ENCODE measurements at regions not wholly inside any gene's neighbourhood (a gene's known extent, or its start where the extent isn't known, plus 50 kb on each side); places are given as distances from the start of the nearest gene placed in this dataset.

DNA sequence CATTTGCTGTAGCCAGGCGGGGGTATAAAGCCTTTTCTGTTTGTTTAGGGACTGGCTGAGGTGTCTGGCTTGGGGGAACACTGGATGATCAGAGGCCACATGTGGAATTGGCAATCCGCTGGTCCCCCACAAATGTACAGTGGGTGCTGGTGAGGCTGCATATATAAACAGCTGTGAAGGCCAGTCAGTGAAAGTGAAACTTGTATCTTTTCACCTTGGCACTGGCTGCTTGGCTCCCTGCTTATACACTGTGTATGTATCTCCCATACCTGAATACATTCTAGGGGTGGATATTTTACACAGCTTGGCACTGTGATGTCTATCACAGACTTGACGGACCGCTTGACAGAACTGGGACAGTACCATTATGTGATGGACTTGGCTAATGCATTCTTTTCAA lies 246.8 kb upstream of the AVPR1A start:
- 97% methylated on average over 4 of the region's 4 CpGs for WGBS
- no peak overlapping the region for H3K27ac ChIP-seq (ENCODE audit: low read depth in 1 of 2, low read length in 1 of 2)
- no peak for DNase-seq (ENCODE audit: low read depth in 6 of 9, low spot score in 9 of 9)
- H3K36me3 ChIP-seq (ENCODE audit: control insufficient read depth in 2 of 2, insufficient read depth in 2 of 2, low read length in 1 of 2): no peaks in the 10 kb centered on the region
- H3K4me3 ChIP-seq (ENCODE audit: low read length in 2 of 2): no peak overlapping the region
- H3K4me1 ChIP-seq (ENCODE audit: control insufficient read depth in 2 of 2, insufficient read depth in 2 of 2, low read length in 2 of 2): no peaks in the 10 kb centered on the region
- H3K9me3 ChIP-seq (ENCODE audit: control insufficient read depth in 2 of 2, insufficient read depth in 1 of 2, low read length in 1 of 2): peaks cover 0 to 10% of the 10 kb centered on the region in 2 donors
- no peaks in the 10 kb centered on the region for H3K27me3 ChIP-seq (ENCODE audit: control insufficient read depth in 2 of 2, insufficient read depth in 1 of 2, low read length in 1 of 2)

DNA sequence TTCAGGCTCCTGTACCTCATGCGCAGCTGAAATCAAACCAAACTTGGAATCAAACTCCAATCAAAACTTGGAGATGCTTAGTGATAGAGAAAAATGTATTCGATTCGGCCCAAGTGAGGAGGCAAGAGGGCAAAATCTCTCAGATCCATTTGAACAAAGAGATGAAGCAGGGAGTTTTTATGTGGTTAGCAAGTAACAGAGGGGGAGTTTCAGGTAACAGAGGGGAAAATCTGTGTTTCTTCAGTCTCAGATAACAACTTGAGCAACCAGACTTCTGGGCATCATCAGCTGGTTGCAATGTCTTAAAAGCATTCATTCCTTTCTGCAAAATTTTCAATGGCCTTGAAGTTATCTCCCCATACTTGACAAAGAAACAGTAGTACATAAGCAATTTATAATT lies 245.1 kb upstream of the AVPR1A start:
- H3K4me3 ChIP-seq (ENCODE audit: low read length in 2 of 2): no peak overlapping the region
- WGBS: 91% methylated on average over 3 of the region's 3 CpGs

DNA sequence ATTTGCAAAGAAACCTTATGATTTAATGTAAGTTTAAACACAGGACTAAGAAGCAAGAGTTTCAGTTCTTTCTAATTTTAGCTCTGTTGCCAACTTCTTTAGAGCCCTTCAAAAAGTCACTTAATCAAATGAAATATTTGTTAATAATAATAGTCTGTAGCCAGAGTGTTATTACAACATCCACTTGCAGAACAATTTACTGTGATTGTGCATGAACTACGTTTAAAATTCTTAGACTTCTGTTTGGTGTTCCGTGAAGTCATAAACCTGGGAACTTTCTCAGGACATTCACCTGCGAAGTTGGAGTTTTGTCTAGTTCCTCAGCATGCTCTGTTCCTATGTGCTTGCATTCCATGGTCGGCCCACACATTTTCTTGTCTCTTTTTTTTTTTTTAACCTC lies 244.0 kb upstream of the AVPR1A start:
- Histone ChIP-seq H3K9me3 (ENCODE audit: control insufficient read depth in 2 of 2, insufficient read depth in 1 of 2, low read length in 1 of 2) (peaks cover 0 to 9% of the 10 kb centered on the region in 2 donors), H3K36me3 (ENCODE audit: control insufficient read depth in 2 of 2, insufficient read depth in 2 of 2, low read length in 1 of 2) (no peaks in the 10 kb centered on the region), H3K27ac (ENCODE audit: low read depth in 1 of 2, low read length in 1 of 2) (no peak overlapping the region), H3K4me1 (ENCODE audit: control insufficient read depth in 2 of 2, insufficient read depth in 2 of 2, low read length in 2 of 2) (no peaks in the 10 kb centered on the region), H3K4me3 (ENCODE audit: low read length in 2 of 2) (no peak overlapping the region), H3K27me3 (ENCODE audit: control insufficient read depth in 2 of 2, insufficient read depth in 1 of 2, low read length in 1 of 2) (no peaks in the 10 kb centered on the region)
- no peak for DNase-seq (ENCODE audit: low read depth in 6 of 9, low spot score in 9 of 9)
- WGBS: 84% methylated on average over 4 of the region's 4 CpGs

More for the DNA sequence above, 245.1 kb upstream of the AVPR1A start:
- H3K36me3 ChIP-seq (ENCODE audit: control insufficient read depth in 2 of 2, insufficient read depth in 2 of 2, low read length in 1 of 2): no peaks in the 10 kb centered on the region
- no peaks in the 10 kb centered on the region for H3K4me1 ChIP-seq (ENCODE audit: control insufficient read depth in 2 of 2, insufficient read depth in 2 of 2, low read length in 2 of 2)
- H3K9me3 ChIP-seq (ENCODE audit: control insufficient read depth in 2 of 2, insufficient read depth in 1 of 2, low read length in 1 of 2): peaks cover 0 to 10% of the 10 kb centered on the region in 2 donors
- H3K27ac ChIP-seq (ENCODE audit: low read depth in 1 of 2, low read length in 1 of 2): no peak overlapping the region
- no peaks in the 10 kb centered on the region for H3K27me3 ChIP-seq (ENCODE audit: control insufficient read depth in 2 of 2, insufficient read depth in 1 of 2, low read length in 1 of 2)
- DNase-seq (ENCODE audit: low read depth in 6 of 9, low spot score in 9 of 9): no peak

DNA sequence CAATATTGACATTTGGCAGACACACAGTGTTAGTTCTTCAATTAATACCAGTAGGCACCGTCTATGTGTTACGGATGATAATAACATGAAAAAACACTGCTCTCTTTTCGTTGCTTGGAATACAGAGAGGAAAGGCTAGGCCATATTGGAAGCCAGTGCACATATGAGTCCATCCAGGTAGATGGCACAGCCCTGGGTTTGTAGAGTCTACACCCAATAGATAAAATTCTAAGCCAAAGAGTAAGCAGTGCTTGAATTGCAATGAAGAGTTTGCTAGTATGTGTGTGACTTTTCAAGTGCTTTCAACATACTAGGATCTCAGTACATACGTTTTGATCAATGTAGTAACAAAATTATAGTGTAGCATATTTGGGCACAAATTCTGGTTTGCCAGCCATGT lies 243.3 kb upstream of the AVPR1A start:
- Histone ChIP-seq H3K4me3 (ENCODE audit: low read length in 2 of 2) (no peak overlapping the region), H3K4me1 (ENCODE audit: control insufficient read depth in 2 of 2, insufficient read depth in 2 of 2, low read length in 2 of 2) (no peaks in the 10 kb centered on the region), H3K9me3 (ENCODE audit: control insufficient read depth in 2 of 2, insufficient read depth in 1 of 2, low read length in 1 of 2) (peaks cover 0 to 5% of the 10 kb centered on the region in 2 donors), H3K36me3 (ENCODE audit: control insufficient read depth in 2 of 2, insufficient read depth in 2 of 2, low read length in 1 of 2) (no peaks in the 10 kb centered on the region), H3K27me3 (ENCODE audit: control insufficient read depth in 2 of 2, insufficient read depth in 1 of 2, low read length in 1 of 2) (no peaks in the 10 kb centered on the region), H3K27ac (ENCODE audit: low read depth in 1 of 2, low read length in 1 of 2) (no peak overlapping the region)
- DNase-seq (ENCODE audit: low read depth in 6 of 9, low spot score in 9 of 9): no peak
- 84% methylated on average over 4 of the region's 4 CpGs for WGBS

DNA sequence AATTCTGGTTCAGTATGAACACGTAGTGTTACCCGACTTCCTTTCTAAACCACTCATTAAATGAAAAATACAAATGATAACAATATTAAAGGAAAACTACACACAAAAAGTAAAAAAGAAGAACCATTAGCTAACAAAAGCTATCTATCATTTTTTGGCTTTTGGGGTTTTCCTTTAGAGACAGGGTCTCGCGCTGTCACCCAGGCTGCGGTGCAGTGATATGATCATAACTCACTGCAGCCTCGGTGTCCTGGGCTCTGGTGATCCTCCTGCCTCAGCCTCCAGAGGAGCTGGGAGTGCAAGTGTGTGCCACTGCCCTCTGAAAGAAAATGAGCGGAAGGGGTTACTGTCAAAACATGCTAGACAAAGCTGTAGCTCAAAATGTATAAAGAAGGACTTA lies 238.2 kb upstream of the AVPR1A start:
- WGBS: 79% methylated on average over 7 of the region's 7 CpGs
- Histone ChIP-seq H3K27me3 (ENCODE audit: control insufficient read depth in 2 of 2, insufficient read depth in 1 of 2, low read length in 1 of 2) (no peaks in the 10 kb centered on the region), H3K27ac (ENCODE audit: low read depth in 1 of 2, low read length in 1 of 2) (no peak overlapping the region), H3K4me1 (ENCODE audit: control insufficient read depth in 2 of 2, insufficient read depth in 2 of 2, low read length in 2 of 2) (no peaks in the 10 kb centered on the region), H3K9me3 (ENCODE audit: control insufficient read depth in 2 of 2, insufficient read depth in 1 of 2, low read length in 1 of 2) (no peaks in the 10 kb centered on the region), H3K36me3 (ENCODE audit: control insufficient read depth in 2 of 2, insufficient read depth in 2 of 2, low read length in 1 of 2) (no peaks in the 10 kb centered on the region), H3K4me3 (ENCODE audit: low read length in 2 of 2) (no peak overlapping the region)
- DNase-seq (ENCODE audit: low read depth in 6 of 9, low spot score in 9 of 9): no peak

DNA sequence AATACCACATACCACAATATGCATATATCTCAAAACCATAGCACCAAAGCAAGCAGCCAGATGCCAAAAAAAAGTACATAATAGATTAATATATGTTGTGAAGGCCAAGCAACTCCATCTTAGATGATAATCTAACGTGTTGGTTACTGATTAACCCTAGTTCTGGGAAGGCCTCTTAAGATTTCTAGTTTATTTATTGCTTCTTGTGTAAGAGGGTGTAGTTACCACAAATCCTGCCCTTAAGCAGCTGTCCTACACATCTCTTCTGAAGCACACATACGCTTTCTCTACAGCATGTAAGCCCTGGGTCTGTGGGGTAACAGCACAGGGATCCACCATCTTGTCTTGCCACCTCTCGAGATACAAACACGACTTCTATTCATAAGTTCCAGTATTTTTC lies 236.8 kb upstream of the AVPR1A start:
- Histone ChIP-seq H3K9me3 (ENCODE audit: control insufficient read depth in 2 of 2, insufficient read depth in 1 of 2, low read length in 1 of 2) (no peaks in the 10 kb centered on the region), H3K36me3 (ENCODE audit: control insufficient read depth in 2 of 2, insufficient read depth in 2 of 2, low read length in 1 of 2) (no peaks in the 10 kb centered on the region), H3K4me1 (ENCODE audit: control insufficient read depth in 2 of 2, insufficient read depth in 2 of 2, low read length in 2 of 2) (no peaks in the 10 kb centered on the region), H3K27me3 (ENCODE audit: control insufficient read depth in 2 of 2, insufficient read depth in 1 of 2, low read length in 1 of 2) (no peaks in the 10 kb centered on the region), H3K4me3 (ENCODE audit: low read length in 2 of 2) (no peak overlapping the region), H3K27ac (ENCODE audit: low read depth in 1 of 2, low read length in 1 of 2) (no peak overlapping the region)
- DNase-seq (ENCODE audit: low read depth in 6 of 9, low spot score in 9 of 9): no peak
- 97% methylated on average over 4 of the region's 4 CpGs for WGBS

DNA sequence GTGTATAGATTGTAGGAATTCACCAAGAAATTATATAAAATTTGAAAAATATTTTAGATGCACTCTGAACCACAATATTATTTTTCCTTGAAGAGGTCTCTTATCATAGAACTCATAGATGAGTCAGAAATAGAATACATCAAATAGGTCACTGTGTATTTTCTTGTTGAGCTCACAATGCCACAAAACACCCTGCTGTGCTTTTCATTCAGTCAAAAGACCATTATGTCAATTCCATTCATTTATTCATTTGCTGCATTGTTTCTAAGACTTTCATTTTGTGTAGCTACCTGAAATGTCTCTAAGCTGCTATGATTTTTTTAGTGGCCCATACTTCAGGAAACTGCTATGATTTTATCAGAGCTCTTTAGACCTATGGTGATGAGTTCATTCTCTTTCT lies 231.9 kb upstream of the AVPR1A start:
- Histone ChIP-seq H3K9me3 (ENCODE audit: control insufficient read depth in 2 of 2, insufficient read depth in 1 of 2, low read length in 1 of 2) (no peaks in the 10 kb centered on the region), H3K27ac (ENCODE audit: low read depth in 1 of 2, low read length in 1 of 2) (no peak overlapping the region)

DNA sequence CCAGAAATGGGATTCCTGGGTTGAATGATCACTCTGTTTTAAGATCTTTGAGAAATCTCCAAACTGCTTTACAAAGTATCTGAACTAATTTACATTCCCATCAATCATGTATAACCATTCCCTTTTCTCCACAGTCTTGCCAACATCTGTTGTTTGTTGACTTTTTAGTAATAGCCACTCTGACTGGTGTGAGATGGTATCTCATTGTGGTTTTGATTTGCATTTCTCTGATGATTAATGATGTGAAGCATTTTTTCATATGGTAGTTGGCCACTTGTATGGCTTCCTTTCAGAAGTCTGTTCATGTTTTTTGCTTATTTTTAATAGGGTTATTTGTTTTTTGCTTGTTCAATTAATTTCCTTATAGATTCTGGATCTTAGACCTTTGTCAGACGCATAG lies 211.8 kb upstream of the AVPR1A start:
- no peaks in the 10 kb centered on the region for H3K9me3 ChIP-seq (ENCODE audit: control insufficient read depth in 2 of 2, insufficient read depth in 1 of 2, low read length in 1 of 2)
- WGBS: 99% methylated on average over 1 of the region's 1 CpG

More for the DNA sequence above, 231.9 kb upstream of the AVPR1A start:
- H3K36me3 ChIP-seq (ENCODE audit: control insufficient read depth in 2 of 2, insufficient read depth in 2 of 2, low read length in 1 of 2): no peaks in the 10 kb centered on the region
- no peaks in the 10 kb centered on the region for H3K4me1 ChIP-seq (ENCODE audit: control insufficient read depth in 2 of 2, insufficient read depth in 2 of 2, low read length in 2 of 2)
- H3K27me3 ChIP-seq (ENCODE audit: control insufficient read depth in 2 of 2, insufficient read depth in 1 of 2, low read length in 1 of 2): no peaks in the 10 kb centered on the region
- no peak for DNase-seq (ENCODE audit: low read depth in 6 of 9, low spot score in 9 of 9)
- no peak overlapping the region for H3K4me3 ChIP-seq (ENCODE audit: low read length in 2 of 2)

DNA sequence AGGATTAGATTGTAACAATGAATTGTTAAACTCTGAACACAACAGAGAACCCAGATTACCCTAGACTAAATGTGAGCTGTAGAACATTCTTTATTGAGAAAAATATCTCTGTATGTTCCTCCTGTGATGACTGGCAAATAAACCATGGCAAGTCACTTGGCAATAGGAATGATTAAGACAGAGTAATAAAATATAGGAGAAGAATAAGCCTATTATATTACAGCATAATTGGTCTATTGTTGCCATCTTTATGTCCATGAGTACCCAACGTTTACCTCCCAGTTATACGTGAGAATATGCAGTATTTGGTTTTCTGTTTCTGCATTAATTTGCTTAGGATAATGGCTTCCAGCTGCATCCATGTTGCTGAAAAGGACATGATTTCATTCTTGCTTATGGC lies 211.2 kb upstream of the AVPR1A start:
- Histone ChIP-seq H3K9me3 (ENCODE audit: control insufficient read depth in 2 of 2, insufficient read depth in 1 of 2, low read length in 1 of 2) (no peaks in the 10 kb centered on the region), H3K36me3 (ENCODE audit: control insufficient read depth in 2 of 2, insufficient read depth in 2 of 2, low read length in 1 of 2) (no peaks in the 10 kb centered on the region), H3K27ac (ENCODE audit: low read depth in 1 of 2, low read length in 1 of 2) (no peak overlapping the region), H3K27me3 (ENCODE audit: control insufficient read depth in 2 of 2, insufficient read depth in 1 of 2, low read length in 1 of 2) (no peaks in the 10 kb centered on the region), H3K4me3 (ENCODE audit: low read length in 2 of 2) (no peak overlapping the region), H3K4me1 (ENCODE audit: control insufficient read depth in 2 of 2, insufficient read depth in 2 of 2, low read length in 2 of 2) (no peaks in the 10 kb centered on the region)
- WGBS: 98% methylated on average over 2 of the region's 2 CpGs
- DNase-seq (ENCODE audit: low read depth in 6 of 9, low spot score in 9 of 9): no peak

More for the DNA sequence above, 211.8 kb upstream of the AVPR1A start:
- Histone ChIP-seq H3K4me3 (ENCODE audit: low read length in 2 of 2) (no peak overlapping the region), H3K27me3 (ENCODE audit: control insufficient read depth in 2 of 2, insufficient read depth in 1 of 2, low read length in 1 of 2) (no peaks in the 10 kb centered on the region), H3K27ac (ENCODE audit: low read depth in 1 of 2, low read length in 1 of 2) (no peak overlapping the region), H3K36me3 (ENCODE audit: control insufficient read depth in 2 of 2, insufficient read depth in 2 of 2, low read length in 1 of 2) (no peaks in the 10 kb centered on the region), H3K4me1 (ENCODE audit: control insufficient read depth in 2 of 2, insufficient read depth in 2 of 2, low read length in 2 of 2) (no peaks in the 10 kb centered on the region)
- no peak for DNase-seq (ENCODE audit: low read depth in 6 of 9, low spot score in 9 of 9)

DNA sequence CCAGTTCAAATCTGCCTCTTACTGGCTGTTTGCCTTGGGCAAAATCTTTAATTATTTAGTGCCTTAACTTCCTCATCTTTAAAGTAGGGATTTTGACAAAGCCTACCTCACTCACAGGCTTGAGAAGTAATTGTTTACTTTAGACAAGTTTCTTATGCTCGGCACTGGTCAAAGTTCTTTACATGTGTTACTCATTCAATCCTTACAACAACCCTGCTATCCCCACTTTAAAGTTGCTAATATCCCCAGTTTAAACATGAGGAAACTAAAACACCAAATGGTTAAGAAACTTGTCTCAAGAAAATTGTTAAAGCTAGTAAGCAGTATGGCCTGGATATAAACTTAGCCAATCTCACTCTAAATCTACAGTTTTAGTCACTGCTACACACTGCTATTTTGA lies 204.0 kb upstream of the AVPR1A start:
- no peak overlapping the region for H3K4me3 ChIP-seq (ENCODE audit: low read length in 2 of 2)
- WGBS: 96% methylated on average over 1 of the region's 1 CpG
- DNase-seq (ENCODE audit: low read depth in 6 of 9, low spot score in 9 of 9): no peak
- no peaks in the 10 kb centered on the region for H3K4me1 ChIP-seq (ENCODE audit: control insufficient read depth in 2 of 2, insufficient read depth in 2 of 2, low read length in 2 of 2)
- no peak overlapping the region for H3K27ac ChIP-seq (ENCODE audit: low read depth in 1 of 2, low read length in 1 of 2)
- H3K27me3 ChIP-seq (ENCODE audit: control insufficient read depth in 2 of 2, insufficient read depth in 1 of 2, low read length in 1 of 2): no peaks in the 10 kb centered on the region
- H3K9me3 ChIP-seq (ENCODE audit: control insufficient read depth in 2 of 2, insufficient read depth in 1 of 2, low read length in 1 of 2): no peaks in the 10 kb centered on the region
- H3K36me3 ChIP-seq (ENCODE audit: control insufficient read depth in 2 of 2, insufficient read depth in 2 of 2, low read length in 1 of 2): no peaks in the 10 kb centered on the region

Data from thymus (tissue), 11 donors.